GM18909 (cell line): ENCODE measurements at regions not wholly inside any gene's neighbourhood (a gene's known extent, or its start where the extent isn't known, plus 50 kb on each side); places are given as distances from the start of the nearest gene placed in this dataset.

Experiments
- ATAC-seq: cut with Tn5 transposase; IDR thresholded peaks from one replicate; pipeline ENCODE4 v1.9.1; 2021; ENCODE audit warnings: mild to moderate bottlenecking; ENCODE audit not compliant: unreplicated experiment, poor library complexity

DNA sequence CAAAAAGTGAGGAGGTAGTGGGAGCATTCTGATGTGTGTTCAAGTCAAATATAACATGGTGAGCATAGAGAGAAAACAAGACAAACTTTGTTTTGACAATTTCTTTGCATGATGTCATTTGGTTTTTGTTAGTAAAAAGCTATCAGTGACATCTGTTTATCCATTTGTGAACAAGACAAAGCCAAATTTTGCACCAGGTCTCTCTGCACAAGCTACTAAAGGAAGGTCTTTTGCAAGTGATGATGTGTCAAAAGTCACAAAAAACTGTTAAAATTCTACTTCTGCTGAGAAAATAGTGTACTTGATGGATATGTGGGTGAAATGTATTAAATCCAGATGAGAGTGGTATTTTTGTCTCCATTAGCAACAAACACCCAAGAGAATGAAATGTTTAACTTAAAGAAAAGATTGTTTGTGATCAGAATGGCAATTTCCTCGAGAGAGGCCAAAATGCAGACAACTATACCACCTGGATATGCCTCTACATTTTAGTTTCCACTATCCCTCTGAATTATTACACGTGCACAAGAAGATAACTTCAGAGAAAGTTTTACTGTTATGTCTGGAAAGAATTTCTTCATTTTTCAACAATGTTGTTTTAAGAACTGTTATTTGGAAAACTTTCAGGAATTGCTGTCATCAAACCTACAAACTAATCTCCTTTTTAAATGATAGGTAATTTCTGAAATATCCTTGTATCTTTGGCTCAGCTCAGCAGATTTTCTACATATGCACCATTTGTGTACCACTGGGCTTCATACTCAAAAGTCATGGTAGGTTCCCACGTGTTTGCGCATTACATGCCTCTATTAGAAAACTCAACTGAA lies 807.4 kb upstream of the ADGRL2 start:
- ATAC-seq = no peak

DNA sequence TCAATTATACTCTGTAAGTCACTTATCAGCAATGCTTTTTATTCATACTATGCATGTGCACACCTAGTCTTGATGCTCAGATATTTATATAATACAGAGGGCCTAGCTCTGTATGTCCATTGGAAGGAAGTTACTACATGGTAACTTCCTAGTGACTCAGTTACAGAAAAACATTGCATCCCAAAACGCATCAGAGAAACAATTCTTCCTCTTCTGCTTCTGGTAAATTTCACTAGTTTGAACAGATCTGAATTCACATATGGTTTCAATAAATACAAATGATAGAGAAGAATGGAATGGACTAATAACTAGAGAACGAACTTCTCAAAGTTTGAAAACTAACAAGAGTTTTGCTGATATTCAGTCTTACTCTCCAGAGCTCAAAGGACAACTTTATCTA lies 811.3 kb upstream of the ADGRL2 start:
- ATAC-seq = no peak

DNA sequence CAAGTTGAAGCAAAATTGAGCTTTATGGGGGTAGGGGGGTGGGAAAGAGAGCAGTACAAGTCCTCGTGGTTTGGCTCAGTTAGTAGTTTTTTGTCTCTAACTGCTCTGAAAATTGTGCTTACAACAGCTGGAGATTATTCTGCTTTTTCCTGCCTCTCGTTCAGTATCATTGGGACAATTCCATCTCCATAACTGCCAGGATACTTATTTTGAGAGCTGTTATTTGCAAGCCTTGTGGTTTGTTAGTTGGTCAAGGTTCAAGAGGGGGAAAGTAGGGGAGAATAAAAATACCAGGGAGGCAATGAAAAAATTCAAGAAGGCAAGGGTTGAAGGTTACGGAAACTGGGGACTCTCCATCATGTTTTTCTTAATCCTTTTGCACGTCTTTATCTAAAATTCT lies 811.8 kb upstream of the ADGRL2 start:
- no peak for ATAC-seq

DNA sequence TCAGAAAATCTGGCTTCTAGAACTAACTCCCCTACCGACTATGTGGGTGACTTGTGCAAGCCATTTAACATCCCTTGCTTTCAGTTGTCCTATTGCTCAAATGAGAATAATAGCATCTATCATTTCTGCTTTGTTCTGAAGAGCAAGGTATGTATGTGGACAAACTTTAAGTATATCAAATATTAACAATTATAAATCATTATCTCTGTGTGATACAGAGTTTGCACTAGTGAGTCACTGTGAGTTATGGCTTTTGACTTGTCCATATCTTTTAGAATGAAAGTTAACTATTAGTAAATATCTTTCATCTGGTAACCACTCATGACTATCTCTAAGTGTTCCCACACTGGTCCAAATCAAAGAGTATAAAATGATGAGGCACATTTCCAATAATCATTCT lies 812.9 kb upstream of the ADGRL2 start:
- ATAC-seq = no peak

DNA sequence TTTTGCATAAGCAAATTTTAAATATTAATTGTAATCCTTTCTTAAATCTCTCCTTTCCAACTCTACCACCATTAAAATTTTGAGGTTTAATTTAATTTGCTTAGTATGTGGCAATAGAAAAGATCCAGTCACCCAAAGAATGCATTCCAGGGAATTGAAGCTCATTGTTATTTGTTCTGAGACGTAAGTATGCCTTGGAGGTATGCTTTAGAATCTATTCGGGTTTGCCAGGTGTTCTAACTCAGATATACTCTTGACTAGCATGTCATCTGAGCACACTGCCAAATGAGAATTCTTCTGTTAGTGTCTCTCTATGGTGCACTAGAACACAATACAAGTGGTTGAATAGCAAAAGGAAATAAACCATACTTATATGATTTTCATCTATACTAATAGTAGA lies 813.6 kb upstream of the ADGRL2 start:
- no peak for ATAC-seq

DNA sequence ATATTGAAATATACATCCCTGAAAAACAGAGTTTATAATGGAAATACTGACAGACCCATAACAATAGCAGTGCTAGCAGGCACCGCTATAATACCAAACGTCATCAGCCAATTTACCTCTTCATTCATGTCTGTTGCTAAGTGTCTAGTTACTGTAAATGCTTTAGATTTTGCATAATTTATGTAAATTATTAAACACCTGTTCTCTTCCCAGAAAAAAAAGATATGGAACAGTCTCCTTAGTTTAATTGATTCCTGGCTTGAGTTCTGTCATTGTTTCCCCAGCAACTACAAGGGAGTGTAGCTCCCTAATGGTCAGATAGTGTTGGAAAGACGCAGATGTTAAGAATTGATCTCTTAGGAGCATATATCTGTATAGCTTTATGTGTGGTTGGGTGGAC lies 817.9 kb upstream of the ADGRL2 start:
- ATAC-seq = no peak

DNA sequence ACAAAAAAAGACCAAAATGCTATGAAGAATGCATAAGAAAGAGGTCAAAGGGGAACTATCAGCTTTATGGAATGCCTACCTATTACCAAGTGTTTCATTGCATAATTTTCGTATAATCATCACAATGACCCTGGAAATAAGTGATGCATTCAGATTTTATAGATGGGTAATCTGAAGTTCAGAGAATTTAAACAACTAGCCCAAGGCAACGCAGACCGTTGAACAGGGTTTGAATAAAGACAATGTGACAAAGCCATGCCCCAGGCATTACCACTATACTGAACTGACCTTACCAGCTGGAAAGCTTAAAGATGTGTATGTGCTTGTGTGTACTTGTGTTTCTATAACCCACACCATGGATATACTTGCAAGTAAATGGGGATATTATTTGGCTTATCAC lies 827.6 kb upstream of the ADGRL2 start:
- no peak for ATAC-seq

DNA sequence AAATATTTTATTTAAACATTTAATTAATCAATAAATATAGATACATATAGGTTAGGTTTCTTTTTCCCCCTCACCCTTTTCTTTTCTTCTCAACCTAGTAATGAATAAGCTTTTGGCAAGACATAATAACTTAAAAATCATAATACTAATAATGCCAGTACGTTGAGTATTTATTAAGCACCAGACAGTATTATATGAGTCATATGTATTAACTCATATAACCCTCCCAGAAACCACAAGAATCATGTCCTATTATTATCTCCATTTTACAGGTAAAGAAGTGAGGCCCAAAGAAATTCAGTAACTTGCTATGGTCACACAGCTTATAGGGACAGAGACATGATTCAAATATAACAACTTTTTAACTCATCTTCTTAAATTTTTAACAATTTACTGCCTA lies 834.5 kb upstream of the ADGRL2 start:
- no peak for ATAC-seq

DNA sequence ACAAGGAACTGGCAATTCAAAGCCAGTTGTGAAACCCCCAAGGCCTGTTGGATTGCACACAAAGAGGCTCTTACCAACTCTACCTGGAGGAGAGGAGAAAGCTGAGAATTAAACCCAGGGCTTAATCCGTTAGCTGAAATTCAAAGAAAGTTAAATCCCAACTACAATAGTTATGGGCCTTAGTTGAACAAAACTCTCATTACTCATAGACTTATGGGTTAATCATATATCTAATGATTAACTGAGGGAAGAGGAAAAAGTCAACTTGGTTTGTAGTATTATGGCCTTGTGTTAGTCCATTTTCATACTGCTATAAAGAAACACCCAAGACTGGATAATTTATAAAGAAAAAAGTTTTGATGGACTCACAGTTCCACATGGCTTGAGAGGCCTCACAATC lies 838.2 kb upstream of the ADGRL2 start:
- ATAC-seq = no peak

DNA sequence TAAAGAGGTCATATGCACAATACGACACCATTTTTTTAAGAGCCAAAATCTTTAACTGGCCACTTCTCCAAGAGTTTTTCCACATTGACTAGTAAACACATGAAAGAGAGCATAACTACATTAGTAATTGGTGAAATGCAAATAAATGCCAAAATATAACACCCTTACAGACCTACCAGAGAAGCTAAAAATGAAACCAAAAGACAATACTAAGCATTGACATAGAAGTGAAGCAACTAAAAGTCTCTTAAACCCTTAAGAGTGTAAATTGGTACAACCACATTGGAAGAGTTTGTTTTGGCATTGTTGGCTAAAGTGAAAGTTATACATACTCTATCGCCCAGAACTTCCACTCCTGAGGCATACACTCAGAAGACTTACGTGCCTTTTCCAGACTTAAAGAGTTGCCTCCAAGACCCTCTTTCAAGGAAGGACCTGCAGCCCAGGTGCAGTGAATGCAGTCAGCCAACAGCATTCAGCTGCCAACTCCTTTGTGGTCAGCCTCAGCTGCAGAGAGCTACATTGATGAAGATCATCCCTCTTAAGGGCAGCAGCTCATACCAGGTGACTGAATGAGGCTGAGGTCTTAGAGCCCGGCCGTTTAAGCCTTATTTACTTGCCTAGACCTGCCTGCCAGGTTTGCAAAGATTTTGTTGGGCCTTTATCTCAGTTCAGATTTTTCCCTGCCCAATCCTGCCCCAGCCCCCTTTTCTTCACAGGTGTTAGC lies 839.1 kb upstream of the ADGRL2 start:
- ATAC-seq = no peak

DNA sequence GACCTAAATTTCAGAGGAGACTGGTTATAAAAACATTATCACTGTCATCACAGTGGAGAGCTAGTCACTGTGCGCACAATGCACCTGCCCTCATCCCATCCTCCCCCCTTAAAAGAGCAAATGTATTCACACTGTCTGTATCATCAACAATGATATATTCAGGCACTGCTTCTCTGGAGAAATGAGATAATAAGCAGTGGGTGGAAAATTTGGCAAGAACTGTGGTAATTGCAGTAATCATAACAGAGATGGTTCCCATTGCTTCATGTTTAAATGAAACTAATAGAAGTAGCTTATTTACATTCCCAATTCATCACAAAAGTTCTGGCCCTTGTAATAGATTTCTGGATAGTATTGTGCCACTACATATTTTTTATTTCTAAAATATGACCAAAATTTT lies 867.4 kb upstream of the ADGRL2 start:
- no peak for ATAC-seq

DNA sequence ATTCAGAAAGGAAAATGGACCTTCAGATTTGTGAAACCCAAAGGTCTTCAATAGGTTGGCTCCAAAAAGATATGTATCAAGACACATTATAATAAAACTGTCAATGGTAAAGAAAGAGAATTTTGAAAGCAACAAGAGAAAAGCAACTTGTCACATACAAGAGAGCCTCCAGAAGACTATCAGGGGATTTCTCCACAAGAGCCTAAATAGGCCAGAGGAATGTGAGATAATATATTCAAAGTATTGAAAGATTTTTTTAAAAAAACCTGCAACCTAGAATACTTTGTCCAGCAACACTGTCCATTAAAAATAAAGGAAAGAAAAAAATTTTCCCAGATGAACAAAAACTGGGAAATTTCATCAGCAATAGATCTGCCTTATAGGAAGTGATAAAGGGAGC lies 869.6 kb upstream of the ADGRL2 start:
- ATAC-seq = no peak

DNA sequence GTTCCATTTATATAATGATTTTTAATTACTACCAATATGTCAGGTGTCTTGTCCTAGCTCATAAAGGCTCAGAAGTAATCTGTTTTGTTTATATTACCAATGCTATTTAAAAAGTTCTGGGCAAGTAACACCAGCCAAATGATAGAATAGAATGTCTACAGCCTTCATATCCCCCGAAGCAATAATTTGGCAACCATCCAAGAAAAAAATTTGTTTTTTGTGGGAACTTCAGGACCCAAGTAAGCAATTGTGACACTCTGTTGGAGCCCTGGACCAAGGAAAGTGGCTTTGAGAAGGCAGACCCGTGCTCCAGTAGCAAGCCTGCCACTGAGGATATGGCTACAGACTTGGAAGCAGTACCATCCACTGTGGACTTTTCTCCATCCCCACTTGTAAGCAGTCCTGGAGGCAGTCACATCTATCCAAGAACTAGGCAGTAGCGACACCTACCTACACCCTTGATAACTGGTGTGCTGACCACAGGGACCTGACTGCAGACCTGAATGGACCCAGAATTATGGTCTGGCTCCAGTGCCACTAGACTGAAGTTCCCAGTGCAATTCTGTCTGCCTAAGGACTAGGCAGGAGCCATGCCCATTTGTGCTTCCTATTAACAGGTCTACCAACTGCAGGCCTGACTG lies 870.7 kb upstream of the ADGRL2 start:
- no peak for ATAC-seq

DNA sequence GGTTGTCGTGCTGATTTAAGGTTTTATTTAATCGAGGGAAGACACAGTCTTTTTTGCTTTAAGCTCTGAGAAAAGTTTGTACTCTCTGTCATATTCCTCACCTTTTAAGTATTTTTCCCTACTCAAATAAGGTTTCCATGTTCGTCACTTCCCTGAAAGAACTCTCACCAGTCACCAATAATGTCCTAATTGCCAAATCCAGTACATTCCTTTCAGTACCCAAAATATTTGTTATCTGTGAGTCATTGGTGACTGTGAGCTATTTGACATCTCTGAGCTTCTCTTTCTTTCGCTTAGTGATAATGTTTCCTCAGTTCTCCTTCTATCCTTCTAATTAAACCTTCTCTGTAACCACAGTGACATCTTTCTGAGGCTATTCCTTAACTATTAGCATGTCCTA lies 874.2 kb upstream of the ADGRL2 start:
- ATAC-seq = no peak

DNA sequence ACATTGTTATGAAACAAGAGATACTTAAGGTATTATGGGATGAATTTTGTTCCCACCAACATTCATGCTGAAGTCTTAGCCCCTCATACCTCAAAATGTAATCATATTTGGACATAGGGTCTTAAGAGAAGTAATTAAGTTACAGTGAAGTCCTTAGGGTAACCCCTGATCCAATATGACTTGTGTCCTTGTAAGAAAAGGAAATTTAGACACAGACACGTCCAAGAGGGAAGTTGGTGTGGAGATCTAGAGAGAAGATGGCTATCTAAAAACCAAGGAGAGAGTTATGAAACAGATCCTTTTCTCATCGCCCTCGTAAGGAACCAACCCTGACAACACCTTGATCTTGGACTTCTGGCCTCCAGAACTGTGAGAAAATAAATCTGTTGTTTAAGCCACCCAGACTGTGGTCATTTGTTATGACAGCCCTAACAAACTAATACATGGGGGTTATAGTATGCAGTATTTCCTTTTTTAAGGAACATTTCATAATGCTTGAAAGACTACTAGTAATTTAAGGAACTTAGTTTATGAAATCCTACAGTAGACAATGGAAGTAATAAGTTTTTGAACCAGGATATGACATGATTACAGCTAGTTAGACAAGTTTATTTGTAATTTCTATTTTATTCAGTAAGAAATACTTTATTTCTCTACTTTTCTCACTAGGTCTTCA lies 875.5 kb upstream of the ADGRL2 start:
- no peak for ATAC-seq

DNA sequence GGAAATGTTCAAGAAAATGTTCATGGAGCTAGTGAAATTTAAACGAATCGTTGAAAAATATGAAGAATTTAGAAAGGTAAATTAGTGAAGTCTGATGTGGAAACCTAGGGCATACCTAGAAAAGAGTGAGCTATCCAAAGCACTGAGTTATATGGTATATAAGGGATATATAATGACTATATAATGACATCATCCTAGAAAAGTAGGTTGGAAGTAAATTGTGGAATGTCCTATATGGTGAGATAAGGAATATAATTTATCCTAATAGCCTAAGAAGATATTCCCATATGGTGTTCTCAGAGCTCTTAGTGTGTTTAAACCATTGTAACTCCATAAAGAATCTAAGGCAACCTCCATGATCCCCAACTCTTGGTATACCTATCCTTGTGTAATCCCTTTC lies 876.4 kb upstream of the ADGRL2 start:
- no peak for ATAC-seq

DNA sequence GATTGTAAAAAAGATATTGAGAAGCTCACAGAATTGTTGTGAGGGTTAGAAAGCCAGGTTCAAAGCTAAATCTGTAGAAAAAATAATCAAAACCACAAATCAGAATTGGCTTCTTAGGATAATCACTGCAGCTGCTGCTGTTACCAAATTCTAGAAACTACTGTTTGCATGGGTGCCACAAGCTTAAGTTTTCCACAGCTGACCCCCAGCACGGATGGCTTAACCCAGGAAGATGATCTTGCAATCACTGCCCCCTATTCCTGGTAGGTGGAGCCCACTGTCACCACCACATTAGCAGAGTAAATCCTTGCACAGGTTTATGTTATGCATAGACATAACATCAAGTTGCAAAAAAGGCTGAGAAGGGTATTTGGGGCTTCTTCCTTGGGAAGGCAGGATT lies 877.8 kb upstream of the ADGRL2 start:
- ATAC-seq = no peak

DNA sequence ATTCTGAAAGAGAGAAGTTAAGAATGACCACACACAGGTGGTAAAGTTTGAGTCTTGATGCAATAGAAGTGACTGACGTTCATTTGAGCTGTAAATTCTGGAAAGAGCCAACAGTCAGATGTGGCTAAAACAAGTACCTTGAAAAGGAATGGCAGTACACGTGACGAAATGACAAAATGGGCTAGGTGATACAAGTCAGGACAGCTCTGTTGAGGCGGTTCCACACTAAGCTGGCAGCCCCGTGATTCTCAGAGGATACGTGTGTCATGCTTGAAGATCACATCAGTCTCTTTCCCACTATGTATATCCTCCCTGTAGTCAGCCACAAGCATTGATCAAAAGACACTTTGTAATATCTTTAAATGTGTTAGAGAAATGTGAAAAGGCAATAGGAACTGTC lies 881.3 kb upstream of the ADGRL2 start:
- no peak for ATAC-seq

DNA sequence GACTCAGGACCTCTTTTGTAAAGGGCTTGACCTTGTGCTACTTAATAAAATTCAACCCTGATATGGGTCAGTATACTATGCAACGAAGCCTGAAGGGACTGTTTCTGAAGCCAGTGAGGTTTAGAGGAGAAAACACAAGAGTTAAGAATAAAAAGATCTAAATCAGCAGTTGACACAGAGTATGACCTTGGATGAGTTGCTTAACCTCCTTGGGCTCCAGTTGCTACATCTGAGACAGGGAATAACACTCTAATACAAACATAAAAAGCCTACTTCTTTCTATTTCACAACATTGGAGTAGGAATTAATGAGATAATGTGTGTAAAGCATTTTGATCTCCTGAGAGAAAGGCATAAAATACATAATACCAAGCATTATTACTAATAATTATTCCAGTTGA lies 882.4 kb upstream of the ADGRL2 start:
- ATAC-seq = no peak

DNA sequence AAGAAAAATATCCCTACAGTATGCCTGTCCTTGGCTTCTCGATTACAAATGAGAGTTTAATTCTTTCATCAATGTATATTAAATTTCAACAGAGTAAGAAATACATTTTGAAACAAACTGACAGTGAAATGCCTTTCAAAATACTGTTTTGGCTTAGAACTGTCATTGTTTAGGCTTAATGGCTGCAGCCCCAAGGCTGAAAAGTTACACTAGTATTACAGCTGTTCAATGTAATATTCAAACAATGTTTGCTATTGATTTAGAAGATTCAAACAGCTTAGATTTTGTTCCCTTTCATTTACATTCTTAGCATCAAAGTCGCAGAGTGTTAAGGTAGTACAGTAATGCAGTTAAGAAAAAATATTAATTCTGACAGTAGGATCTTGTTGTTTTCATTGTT lies 882.9 kb upstream of the ADGRL2 start:
- ATAC-seq = no peak

DNA sequence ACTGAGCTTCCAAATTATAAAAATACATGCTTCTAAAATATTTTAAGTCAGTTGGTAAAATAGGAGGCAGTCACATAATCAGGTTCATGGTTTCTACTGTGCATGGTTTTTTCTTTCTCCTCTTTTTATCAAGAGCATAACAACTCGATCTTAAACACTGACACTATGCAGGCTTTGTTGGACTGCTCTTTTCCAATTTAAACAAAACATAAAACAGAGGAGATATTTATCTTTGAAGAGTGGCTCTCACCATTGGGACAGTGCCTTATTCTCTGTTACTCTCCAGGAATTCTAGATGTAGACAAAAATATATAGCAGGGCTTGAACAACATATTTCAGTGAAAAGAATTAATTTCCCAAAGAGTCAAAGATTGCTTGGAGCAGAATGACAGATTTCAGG lies 883.5 kb upstream of the ADGRL2 start:
- no peak for ATAC-seq
